ENCODE measurements at regions not wholly inside any gene's neighbourhood (a gene's known extent, or its start where the extent isn't known, plus 50 kb on each side); places are given as distances from the start of the nearest gene placed in this dataset.

DNA sequence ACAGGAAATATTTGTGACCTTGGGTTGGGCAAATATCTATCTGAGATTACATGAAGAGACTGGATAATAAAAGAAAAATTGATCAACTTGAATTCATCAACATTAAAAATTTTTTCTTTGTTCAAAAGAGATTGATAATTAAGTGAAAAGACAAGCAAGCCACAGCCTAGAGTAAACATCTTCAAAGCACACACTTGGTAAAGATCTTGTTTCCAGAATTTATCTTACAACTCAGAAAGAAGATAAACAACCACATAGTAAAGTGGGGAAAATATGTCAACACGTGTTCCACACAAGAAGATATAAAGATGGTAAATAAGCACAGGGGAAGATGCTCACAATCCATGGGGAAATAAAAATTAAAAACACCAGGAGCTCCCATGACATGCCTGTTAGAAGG lies 195.9 kb downstream of the SOX11 start:
- no peaks in the 10 kb centered on the region for H3K27me3 ChIP-seq (replicated peaks in 1 of 4; ENCODE audit: control insufficient read depth in 3 of 4, extremely low read depth in 1 of 4, insufficient read depth in 3 of 4, low read length in 3 of 4)
- H3K14ac ChIP-seq (ENCODE audit: insufficient read length): no peak overlapping the region
- no peak overlapping the region for H3K4me3 ChIP-seq (ENCODE audit: extremely low read depth in 1 of 4, insufficient read depth in 2 of 4, low read depth in 3 of 4, low read length in 4 of 4)
- H3K9ac ChIP-seq (replicated peaks in 1 of 4; ENCODE audit: extremely low read depth in 1 of 4, low read depth in 3 of 4, low read length in 3 of 4): no peak overlapping the region
- no peak overlapping the region for H2BK120ac ChIP-seq (replicated peaks; ENCODE audit: low read depth, low read length)
- no peak overlapping the region for H2AFZ ChIP-seq (ENCODE audit: low read length)
- H3K18ac ChIP-seq (ENCODE audit: extremely low read depth, low read length): no peak overlapping the region
- no peak overlapping the region for H2BK15ac ChIP-seq (ENCODE audit: low read length)
- no peak overlapping the region for H3K4ac ChIP-seq (replicated peaks; ENCODE audit: insufficient read length, low read depth, low read length)
- H4K20me1 ChIP-seq (replicated peaks in 1 of 2; ENCODE audit: control insufficient read depth in 1 of 2, insufficient read depth in 2 of 2, low read length in 2 of 2): no peaks in the 10 kb centered on the region
- FAIRE-seq: no peak
- no peak overlapping the region for H2BK5ac ChIP-seq (ENCODE audit: low read depth, low read length)
- WGBS, 2 experiments (ENCODE audit: extremely low coverage in 1 of 2, insufficient coverage in 1 of 2, insufficient read length in 1 of 2, insufficient replicate concordance in 2 of 2, low coverage in 1 of 2, low lambda C conversion rate in 2 of 2, missing lambda C conversion rate in 1 of 2): 100% methylated on average over 1 of the region's 1 CpG; no CpG with 5 or more reads in 1 of the 2 experiments
- H3K4me1 ChIP-seq (replicated peaks in 1 of 4; ENCODE audit: control insufficient read depth in 3 of 4, insufficient read depth in 4 of 4, low read length in 3 of 4): peaks cover 0 to 14% (median 6%) of the 10 kb centered on the region in 4 experiments; a peak in 2 of 7 replicates
- H3K23ac ChIP-seq (ENCODE audit: insufficient read length): no peak overlapping the region
- H3K27ac ChIP-seq (ENCODE audit: low read depth, low read length): no peak overlapping the region
- no peaks in the 10 kb centered on the region for H3K9me3 ChIP-seq (ENCODE audit: insufficient read depth in 2 of 2, low read depth in 1 of 2, low read length in 1 of 2)
- H2BK20ac ChIP-seq (ENCODE audit: low read length): no peak overlapping the region
- no peak overlapping the region for H4K5ac ChIP-seq (ENCODE audit: insufficient read length, low read depth, low read length)
- H3K23me2 ChIP-seq (ENCODE audit: low read depth, low read length): no peaks in the 10 kb centered on the region
- H2BK12ac ChIP-seq (ENCODE audit: low read depth, low read length): no peak overlapping the region
- DNase-seq (ENCODE audit: low read depth in 1 of 2, low spot score in 2 of 2): no peak
- CTCF ChIA-PET (ENCODE audit: partially characterized antibody): interaction anchor here (1.0 to 1.6 kb wide), 2 partner anchors 27 to 28 kb away, joined by 3 read pairs; no protein-coding TSS in a partner anchor
- no peak overlapping the region for H4K91ac ChIP-seq (replicated peaks; ENCODE audit: insufficient read length, low read length)
- H3K36me3 ChIP-seq (ENCODE audit: control insufficient read depth in 2 of 4, insufficient read depth in 4 of 4, low read length in 3 of 4): no peaks in the 10 kb centered on the region
- H3K4me2 ChIP-seq (ENCODE audit: insufficient read depth in 1 of 2, low read depth in 2 of 2, low read length in 2 of 2): no peak overlapping the region
- no peak overlapping the region for H4K8ac ChIP-seq (ENCODE audit: extremely low read depth, insufficient read depth, low read length)
- no peak overlapping the region for H3K56ac ChIP-seq (replicated peaks; ENCODE audit: insufficient read length, low read depth, low read length)
- no peaks in the 10 kb centered on the region for H3K79me1 ChIP-seq (ENCODE audit: low read depth, low read length)
- no peak overlapping the region for H2AK5ac ChIP-seq (ENCODE audit: low read depth, low read length)
- POLR2A ChIA-PET (ENCODE audit: partially characterized antibody): no interaction called here
- no peaks in the 10 kb centered on the region for H3K79me2 ChIP-seq (ENCODE audit: control insufficient read depth in 1 of 2, insufficient read depth in 2 of 2, low read length in 2 of 2)
- TF ChIP-seq, protein P1, sequence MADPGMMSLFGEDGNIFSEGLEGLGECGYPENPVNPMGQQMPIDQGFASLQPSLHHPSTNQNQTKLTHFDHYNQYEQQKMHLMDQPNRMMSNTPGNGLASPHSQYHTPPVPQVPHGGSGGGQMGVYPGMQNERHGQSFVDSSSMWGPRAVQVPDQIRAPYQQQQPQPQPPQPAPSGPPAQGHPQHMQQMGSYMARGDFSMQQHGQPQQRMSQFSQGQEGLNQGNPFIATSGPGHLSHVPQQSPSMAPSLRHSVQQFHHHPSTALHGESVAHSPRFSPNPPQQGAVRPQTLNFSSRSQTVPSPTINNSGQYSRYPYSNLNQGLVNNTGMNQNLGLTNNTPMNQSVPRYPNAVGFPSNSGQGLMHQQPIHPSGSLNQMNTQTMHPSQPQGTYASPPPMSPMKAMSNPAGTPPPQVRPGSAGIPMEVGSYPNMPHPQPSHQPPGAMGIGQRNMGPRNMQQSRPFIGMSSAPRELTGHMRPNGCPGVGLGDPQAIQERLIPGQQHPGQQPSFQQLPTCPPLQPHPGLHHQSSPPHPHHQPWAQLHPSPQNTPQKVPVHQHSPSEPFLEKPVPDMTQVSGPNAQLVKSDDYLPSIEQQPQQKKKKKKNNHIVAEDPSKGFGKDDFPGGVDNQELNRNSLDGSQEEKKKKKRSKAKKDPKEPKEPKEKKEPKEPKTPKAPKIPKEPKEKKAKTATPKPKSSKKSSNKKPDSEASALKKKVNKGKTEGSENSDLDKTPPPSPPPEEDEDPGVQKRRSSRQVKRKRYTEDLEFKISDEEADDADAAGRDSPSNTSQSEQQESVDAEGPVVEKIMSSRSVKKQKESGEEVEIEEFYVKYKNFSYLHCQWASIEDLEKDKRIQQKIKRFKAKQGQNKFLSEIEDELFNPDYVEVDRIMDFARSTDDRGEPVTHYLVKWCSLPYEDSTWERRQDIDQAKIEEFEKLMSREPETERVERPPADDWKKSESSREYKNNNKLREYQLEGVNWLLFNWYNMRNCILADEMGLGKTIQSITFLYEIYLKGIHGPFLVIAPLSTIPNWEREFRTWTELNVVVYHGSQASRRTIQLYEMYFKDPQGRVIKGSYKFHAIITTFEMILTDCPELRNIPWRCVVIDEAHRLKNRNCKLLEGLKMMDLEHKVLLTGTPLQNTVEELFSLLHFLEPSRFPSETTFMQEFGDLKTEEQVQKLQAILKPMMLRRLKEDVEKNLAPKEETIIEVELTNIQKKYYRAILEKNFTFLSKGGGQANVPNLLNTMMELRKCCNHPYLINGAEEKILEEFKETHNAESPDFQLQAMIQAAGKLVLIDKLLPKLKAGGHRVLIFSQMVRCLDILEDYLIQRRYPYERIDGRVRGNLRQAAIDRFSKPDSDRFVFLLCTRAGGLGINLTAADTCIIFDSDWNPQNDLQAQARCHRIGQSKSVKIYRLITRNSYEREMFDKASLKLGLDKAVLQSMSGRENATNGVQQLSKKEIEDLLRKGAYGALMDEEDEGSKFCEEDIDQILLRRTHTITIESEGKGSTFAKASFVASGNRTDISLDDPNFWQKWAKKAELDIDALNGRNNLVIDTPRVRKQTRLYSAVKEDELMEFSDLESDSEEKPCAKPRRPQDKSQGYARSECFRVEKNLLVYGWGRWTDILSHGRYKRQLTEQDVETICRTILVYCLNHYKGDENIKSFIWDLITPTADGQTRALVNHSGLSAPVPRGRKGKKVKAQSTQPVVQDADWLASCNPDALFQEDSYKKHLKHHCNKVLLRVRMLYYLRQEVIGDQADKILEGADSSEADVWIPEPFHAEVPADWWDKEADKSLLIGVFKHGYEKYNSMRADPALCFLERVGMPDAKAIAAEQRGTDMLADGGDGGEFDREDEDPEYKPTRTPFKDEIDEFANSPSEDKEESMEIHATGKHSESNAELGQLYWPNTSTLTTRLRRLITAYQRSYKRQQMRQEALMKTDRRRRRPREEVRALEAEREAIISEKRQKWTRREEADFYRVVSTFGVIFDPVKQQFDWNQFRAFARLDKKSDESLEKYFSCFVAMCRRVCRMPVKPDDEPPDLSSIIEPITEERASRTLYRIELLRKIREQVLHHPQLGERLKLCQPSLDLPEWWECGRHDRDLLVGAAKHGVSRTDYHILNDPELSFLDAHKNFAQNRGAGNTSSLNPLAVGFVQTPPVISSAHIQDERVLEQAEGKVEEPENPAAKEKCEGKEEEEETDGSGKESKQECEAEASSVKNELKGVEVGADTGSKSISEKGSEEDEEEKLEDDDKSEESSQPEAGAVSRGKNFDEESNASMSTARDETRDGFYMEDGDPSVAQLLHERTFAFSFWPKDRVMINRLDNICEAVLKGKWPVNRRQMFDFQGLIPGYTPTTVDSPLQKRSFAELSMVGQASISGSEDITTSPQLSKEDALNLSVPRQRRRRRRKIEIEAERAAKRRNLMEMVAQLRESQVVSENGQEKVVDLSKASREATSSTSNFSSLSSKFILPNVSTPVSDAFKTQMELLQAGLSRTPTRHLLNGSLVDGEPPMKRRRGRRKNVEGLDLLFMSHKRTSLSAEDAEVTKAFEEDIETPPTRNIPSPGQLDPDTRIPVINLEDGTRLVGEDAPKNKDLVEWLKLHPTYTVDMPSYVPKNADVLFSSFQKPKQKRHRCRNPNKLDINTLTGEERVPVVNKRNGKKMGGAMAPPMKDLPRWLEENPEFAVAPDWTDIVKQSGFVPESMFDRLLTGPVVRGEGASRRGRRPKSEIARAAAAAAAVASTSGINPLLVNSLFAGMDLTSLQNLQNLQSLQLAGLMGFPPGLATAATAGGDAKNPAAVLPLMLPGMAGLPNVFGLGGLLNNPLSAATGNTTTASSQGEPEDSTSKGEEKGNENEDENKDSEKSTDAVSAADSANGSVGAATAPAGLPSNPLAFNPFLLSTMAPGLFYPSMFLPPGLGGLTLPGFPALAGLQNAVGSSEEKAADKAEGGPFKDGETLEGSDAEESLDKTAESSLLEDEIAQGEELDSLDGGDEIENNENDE (IDR thresholded peaks at IDR 0.05; ENCODE audit: insufficient replicate concordance, low read length): no peak

All from H1 (cell line).